ENCODE measurements at regions not wholly inside any gene's neighbourhood (a gene's known extent, or its start where the extent isn't known, plus 50 kb on each side); places are given as distances from the start of the nearest gene placed in this dataset.
"Not testable (repeated sequence)": the region's sequence is repeated elsewhere in the genome, so short reads cannot be mapped to it uniquely, and the experiment has no call there.

DNA sequence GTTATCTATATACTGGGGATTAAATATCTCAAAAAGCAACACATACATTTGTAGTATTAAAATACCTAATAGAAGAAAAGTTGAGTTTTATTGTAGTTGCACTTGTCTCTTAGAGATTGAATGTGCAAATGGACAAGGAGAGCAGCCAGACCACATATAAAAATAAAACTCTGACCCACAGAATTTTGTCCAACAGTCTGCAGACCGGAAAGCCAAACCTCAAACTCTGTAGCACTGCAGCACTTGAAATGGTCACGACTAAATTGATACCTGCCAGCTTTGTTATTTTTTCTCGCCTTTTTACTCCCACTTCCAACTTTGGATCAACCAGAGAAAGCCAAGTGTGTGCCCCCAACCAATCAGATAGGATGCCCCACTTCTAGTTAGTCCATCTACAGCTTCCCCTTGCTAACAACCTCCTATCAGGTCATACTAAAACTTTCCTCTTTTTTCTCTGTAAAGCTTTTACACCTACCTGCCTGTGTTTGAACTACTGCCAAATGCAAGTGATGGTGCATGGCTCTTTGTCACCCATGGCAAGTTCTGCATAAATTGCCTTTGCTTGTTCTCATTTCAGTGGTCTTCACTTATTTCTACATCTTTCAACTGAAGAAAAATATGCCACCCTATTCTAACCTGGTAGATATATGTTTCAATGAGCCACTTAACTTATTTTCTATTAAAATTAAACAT is 1250.7 kb upstream of the SPRY2 start:
- DNase-seq: no peak

- DNase-seq: no peak
Measured at GRCh38 chr13:81582381-81582780, 1241.5 kb upstream of the SPRY2 start.

DNA sequence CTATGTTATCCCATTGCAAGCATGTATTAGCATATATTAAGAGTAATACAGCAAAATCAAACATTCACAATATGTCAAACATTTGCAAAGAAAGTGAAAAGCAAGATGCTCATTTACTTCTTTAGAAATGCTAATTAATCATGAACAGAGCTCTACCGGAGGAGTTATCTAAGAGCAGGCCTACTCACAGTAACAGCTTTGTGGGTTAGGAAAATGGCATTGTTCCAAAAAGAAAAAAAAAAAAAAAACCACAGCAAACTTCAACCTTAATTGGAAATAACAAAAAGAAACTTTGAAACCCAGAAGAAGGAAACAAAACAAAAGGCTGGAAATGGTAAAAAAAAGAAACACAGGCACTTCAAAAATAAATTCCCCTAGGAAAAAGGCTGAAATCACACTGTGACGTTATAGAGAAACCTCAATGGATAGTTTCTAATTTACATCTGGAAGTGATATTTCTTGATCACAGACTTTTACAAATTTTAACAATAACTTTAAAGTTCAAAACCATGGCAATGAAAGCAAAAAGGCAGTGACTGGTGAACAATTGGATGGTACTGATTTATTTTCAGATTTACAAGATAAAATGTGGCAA is 1236.8 kb upstream of the SPRY2 start:
- no peak for DNase-seq

DNA sequence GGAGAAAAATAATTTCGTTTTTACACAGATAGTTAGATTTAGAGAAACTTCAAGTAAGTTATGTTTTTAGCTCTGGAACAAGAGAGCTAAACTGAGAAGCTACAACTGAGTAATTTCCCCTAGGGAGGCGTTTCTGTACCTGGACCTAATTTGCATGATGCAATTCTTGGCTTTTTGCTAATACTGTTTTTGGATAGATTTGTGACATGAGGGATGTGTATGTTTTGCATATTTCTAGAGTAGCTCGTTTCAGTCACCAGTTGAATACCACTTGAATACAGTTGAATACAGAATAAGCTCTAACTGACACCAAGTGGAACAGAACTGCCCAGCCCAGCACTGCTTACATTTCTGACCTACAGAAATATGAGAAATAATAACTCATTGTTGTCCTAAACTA is 1227.9 kb upstream of the SPRY2 start:
- no peak for DNase-seq

DNA sequence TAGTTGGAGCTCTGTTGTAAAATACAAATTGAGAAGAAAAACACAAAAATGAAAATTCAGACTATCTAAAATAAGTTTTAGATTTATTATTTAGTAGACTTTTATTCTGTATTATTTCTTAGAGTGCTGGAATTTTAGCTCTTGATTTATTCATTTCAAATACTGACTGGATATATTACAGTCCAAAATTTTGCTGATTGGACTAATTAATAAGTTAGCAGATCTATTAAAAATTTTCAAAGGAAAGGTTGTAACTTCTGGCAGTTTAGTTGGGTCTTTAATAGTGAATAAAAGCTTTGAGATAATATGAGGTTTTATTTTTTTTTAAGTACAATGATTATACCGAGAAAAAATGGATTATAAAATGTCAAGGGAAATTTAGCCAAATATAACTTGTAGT is 1224.9 kb upstream of the SPRY2 start:
- DNase-seq: no peak

- DNase-seq: no peak
Measured at GRCh38 chr13:81563091-81563490, 1222.2 kb upstream of the SPRY2 start.

DNA sequence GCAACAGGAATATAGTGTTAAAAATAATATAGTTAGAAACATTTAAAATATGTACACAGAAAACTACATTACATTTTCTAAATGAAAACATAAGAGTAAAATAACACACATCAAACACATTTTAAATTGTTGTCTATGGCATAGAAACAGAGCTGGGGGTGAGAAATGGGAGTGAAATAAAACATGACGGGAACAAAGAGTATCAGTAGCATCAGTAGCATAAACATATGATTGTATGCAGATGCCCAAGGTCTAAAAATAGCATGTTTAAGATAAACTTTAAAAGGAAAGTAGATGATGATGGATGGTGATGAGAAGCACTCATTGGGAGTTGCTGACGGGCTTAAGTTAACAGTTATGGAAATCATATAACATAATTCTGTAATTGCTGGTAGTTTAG is 1221.7 kb upstream of the SPRY2 start:
- no peak for DNase-seq

DNA sequence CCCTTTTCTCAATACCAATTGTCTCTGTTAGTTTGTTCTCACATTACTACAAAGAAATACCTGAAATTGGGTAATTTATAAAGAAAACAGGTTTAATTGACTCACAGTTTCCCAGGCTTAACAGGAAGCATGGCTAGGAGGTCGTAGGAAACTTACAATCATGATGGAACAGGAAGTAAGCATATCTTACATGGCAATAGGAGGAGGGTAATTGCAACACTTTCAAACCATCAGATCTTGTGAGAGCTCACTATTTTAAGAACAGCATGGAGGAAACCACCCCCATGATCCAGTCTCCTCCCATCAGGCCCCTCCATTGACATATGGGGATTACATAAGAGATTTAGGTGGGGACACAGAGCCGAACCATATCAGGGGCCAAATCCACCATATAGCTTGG is 1210.1 kb upstream of the SPRY2 start:
- DNase-seq: no peak

GRCh38 chr13:81546294-81546693 is 1205.4 kb upstream of the SPRY2 start:
- DNase-seq: not testable (repeated sequence)

DNA sequence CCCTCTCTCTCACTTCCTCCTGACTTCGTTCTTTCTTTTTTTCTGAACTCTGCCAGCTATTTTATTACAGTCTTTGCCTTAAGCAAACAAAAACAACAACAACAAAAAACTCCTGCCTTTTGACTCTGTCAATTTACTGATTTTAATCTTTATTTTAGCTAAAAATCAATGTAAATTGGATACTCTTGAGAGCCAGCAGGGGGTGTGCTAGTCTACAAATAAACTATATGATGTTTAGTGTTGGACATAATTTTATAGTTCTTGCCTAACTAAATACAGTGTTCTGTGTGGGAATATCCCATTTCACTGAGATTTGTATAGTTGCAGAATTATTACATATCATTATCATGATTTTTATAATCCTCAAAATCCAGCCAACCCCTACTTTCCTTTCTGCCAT is 1199.9 kb upstream of the SPRY2 start:
- no peak for DNase-seq

DNA sequence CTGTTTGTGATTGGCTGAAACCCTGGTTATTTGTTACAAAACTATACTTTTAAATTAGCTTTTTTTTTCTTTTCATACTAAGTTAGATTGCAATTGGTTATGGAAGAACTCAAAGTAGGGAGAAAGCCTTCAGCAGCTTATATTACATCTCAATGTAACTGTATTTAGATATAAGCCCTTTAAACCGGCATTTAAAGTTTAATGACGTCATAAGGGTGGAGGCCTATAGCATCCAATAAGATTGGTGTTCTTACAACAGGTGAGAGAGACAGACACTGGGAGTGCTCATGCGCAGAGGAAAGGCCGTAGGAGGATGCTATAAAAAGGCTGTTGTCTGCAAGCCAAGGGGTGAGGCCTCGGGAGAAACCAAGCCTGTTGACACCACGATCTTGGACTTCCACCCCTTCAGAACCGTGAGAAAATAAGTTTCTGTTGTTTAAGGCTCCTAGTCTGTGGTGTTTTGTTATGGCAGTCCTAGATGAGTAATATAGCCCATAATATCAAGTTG is 1198.8 kb upstream of the SPRY2 start:
- DNase-seq: no peak

DNA sequence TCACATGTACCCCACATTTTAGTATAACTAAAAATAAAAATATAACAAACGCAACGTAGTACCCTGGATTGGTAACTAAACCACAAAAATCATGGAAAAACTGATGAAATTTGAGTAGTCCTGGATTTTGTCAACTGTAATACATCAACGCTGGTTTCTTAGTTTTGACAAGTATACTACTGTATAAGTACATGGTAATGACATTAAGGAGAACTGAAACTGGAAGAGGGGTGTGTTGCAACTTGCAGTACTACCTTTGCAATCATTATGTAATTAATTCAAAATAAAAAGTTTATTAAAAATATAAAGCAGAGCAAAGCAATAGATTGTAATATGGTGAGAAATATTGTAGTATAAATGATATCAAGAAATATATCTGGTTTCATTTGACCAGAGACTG is 1158.0 kb upstream of the SPRY2 start:
- no peak for DNase-seq

- no peak for DNase-seq
Measured at GRCh38 chr13:81493144-81493543, 1152.2 kb upstream of the SPRY2 start.

DNA sequence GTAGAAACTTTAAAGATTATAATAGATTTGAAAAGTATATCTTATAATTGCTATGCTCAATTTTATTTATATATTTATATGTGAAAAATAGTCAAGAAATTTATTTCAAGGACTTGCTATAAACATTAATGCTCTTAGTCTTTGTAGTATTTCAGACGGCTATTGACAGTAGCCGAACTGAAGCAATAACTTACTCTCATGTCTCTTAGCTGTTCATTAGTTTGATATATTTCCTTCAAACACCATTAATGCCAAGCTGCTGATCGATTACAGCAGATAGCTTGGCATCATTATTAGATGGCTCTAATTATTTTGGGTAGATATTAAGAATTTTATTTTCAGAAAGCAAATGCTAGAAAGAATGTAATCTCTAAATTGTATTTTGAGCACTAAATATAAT is 1151.5 kb upstream of the SPRY2 start:
- no peak for DNase-seq

DNA sequence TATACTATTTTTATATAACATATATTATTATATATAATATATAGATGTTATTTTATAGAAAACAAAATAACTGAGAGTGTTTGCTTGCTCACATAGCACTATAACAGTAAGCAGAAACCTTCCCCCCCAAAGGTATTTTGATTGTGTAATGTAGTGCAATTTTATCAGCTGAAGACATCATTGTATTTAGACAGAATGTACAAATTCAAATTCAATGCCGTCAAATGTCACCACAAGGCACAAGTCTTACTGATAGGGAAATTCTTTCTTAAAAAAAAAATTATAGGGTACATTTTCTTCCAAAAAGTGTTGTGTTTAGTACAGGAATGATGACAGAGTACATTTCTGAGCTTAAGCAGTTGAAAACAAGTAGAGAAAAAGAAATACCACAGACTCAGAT is 1147.1 kb upstream of the SPRY2 start:
- no peak for DNase-seq

DNA sequence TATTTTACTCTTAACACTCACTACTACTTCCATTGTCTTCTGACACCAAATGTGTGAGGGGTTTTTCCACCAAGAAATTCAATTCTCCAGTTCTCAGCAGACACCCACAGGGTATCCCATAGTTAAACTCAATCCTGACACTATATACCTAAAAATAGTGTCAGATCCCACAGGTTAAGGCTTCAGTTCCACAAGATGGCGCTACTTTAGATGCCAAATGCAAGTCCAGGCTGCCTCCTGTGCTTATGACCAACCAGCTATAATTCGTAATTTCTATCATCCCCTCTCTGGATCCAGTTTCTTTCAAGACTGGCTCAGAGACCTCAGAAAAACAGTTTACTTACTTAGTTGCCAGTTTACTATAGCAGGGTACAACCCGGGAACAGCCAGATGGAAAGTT is 1146.2 kb upstream of the SPRY2 start:
- no peak for DNase-seq

GRCh38 chr13:81480634-81481033 is 1139.7 kb upstream of the SPRY2 start:
- no peak for DNase-seq

GRCh38 chr13:81473366-81473899 is 1132.5 kb upstream of the SPRY2 start:
- DNase-seq: no peak

DNA sequence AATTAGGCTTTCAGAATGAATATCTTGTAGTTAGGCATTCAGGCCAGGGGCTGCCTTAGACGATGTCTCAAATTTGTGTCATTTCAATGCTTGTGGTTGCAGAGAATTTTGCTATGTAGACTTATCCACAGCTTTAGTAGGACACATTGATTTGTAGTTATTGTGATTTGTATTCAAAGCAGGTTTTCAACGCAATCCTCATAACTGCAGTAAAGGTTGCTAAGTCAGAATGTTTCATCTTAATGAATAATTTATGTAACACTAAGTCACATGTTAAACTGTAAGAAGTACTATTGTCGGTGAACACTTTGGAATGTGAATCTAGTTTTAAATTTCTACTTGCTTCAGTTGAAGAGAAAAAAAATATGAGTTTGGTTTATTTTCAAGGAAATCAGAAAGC is 1117.2 kb upstream of the SPRY2 start:
- no peak for DNase-seq

- DNase-seq: no peak
Measured at GRCh38 chr13:81446441-81446840, 1105.5 kb upstream of the SPRY2 start.

DNA sequence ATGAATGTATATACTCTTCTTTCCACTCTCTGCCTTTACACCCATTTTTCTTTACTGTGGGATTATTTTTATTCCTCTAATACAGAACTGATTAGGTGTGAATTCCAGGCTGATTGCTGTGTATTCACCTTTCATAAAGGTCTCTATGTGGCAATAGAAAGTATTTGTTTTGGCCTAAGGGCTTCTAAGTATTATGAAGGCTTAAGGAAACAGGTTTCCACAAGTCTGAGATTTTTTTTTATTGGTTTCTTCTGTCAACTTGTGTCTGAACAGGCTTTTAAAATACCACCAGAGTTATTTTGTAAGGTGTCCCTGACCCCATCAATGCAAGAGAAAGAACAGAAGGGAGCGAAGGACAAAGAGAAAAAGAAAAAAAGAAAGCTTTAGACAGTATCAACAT is 1102.0 kb upstream of the SPRY2 start:
- no peak for DNase-seq

- no peak for DNase-seq
Measured at GRCh38 chr13:81425286-81425685, 1084.4 kb upstream of the SPRY2 start.

DNA sequence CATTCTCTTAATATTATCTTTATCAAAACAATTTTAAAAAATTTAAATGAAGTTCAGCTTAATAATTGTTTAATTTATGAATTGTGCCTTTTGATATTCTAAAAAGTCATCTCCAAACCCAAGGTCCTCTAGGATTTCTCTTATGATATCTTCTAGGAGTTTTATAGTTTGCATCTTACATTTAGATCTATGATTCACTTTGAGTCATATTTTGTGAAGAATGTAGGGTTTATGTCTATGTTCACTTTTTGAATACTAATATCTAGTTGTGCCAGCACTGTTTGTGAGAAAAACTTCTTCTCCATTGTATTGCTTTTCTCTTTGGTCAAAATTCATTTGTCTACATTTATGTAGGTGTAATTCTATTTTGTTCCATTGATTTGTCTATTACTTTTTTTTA is 1068.4 kb upstream of the SPRY2 start:
- DNase-seq: no peak

- DNase-seq: no peak
Measured at GRCh38 chr13:81408647-81409046, 1067.7 kb upstream of the SPRY2 start.
